PC-9 (cell line): ENCODE measurements at regions not wholly inside any gene's neighbourhood (a gene's known extent, or its start where the extent isn't known, plus 50 kb on each side); places are given as distances from the start of the nearest gene placed in this dataset.

Experiments
- CTCF ChIP-seq: fragments of 200-600 bp; sonication (generic); conservative IDR thresholded peaks from 2 replicates; pipeline ENCODE4 v1.6.1; 2017; ENCODE audit warnings: mixed run types, antibody characterized with exemption, mild to moderate bottlenecking, moderate library complexity
- EZH2 ChIP-seq: fragments of 200-600 bp; sonication (generic); IDR thresholded peaks from 2 replicates; pipeline ENCODE4 v1.8.0; 2017; ENCODE audit warnings: antibody characterized with exemption, low read depth

GRCh38 chr12:19026614-19027488 is 102.7 kb upstream of the PLEKHA5 start:
- TF ChIP-seq CTCF (no peak), EZH2 (no peak)
